ENCODE measurements at regions not wholly inside any gene's neighbourhood (a gene's known extent, or its start where the extent isn't known, plus 50 kb on each side); places are given as distances from the start of the nearest gene placed in this dataset.

DNA sequence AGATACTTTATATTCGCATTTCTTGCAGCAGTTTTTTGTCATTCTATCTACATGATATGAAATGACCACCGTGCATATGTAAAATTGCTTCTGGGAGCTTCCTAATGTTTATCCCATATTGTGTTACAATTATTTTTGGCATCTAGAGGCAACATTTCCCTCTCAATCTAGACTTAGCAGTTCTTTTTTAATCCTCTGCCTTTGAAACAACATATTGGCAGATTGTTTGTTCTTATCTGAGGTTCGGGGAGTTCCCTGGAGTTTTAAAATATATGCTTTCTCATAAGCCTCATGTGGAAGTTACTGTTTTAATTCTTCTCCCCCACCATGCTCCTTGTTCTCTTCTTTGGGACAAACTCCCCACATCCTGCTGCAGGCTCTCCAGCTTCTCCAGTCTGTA, 130.1 kb upstream of the SLC10A2 start:
- Histone ChIP-seq H3K27ac (ENCODE audit: low read length) (no peak overlapping the region), H3K36me3 (replicated peaks; ENCODE audit: low read depth, low read length) (no peaks in the 10 kb centered on the region), H3K4me2 (ENCODE audit: low read length) (no peak overlapping the region), H3K9me3 (ENCODE audit: insufficient read depth, low read length) (peaks cover 4% of the 10 kb centered on the region; the same call in 1 of the 2 replicates), H2AFZ (ENCODE audit: low read depth, low read length) (no peak overlapping the region), H3K4me1 (ENCODE audit: low read length) (no peaks in the 10 kb centered on the region), H3K4me3 (ENCODE audit: low read length) (no peak overlapping the region), H3K9ac (ENCODE audit: low read length) (no peak overlapping the region), H4K20me1 (ENCODE audit: insufficient read depth, low read length) (no peaks in the 10 kb centered on the region), H3K27me3 (ENCODE audit: low read depth, low read length) (no peaks in the 10 kb centered on the region), H3K79me2 (ENCODE audit: low read length) (no peaks in the 10 kb centered on the region)
- no peak for TF ChIP-seq EZH2phosphoT487 (IDR thresholded peaks at IDR 0.05; ENCODE audit: low read depth)
- TF ChIP-seq, protein P1, sequence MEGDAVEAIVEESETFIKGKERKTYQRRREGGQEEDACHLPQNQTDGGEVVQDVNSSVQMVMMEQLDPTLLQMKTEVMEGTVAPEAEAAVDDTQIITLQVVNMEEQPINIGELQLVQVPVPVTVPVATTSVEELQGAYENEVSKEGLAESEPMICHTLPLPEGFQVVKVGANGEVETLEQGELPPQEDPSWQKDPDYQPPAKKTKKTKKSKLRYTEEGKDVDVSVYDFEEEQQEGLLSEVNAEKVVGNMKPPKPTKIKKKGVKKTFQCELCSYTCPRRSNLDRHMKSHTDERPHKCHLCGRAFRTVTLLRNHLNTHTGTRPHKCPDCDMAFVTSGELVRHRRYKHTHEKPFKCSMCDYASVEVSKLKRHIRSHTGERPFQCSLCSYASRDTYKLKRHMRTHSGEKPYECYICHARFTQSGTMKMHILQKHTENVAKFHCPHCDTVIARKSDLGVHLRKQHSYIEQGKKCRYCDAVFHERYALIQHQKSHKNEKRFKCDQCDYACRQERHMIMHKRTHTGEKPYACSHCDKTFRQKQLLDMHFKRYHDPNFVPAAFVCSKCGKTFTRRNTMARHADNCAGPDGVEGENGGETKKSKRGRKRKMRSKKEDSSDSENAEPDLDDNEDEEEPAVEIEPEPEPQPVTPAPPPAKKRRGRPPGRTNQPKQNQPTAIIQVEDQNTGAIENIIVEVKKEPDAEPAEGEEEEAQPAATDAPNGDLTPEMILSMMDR (IDR thresholded peaks at IDR 0.05; ENCODE audit: low read depth, low read length): no peak

DNA sequence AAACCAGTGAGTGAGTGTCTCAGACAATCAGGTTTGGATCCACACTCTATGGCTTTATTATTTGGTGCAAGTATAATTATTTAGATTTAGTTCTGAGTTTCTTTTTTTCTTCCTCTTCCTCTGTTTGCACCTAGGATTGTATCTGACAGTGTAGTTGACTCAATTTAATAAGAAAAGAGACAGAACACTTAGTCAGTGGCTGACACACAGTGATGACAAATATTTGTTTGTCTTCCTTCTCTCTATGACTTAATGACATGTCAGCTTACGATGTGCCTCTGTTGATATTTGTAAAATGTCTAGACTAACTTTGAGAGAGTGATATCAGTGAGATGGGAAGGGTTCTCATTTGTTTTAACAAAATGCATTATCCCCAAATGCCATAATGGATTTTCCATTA, 129.5 kb upstream of the SLC10A2 start:
- TF ChIP-seq EZH2phosphoT487 (IDR thresholded peaks at IDR 0.05; ENCODE audit: low read depth): no peak
- TF ChIP-seq, protein P1 (IDR thresholded peaks at IDR 0.05; ENCODE audit: low read depth, low read length): no peak
- H3K4me1 ChIP-seq (ENCODE audit: low read length): no peaks in the 10 kb centered on the region
- no peak overlapping the region for H2AFZ ChIP-seq (ENCODE audit: low read depth, low read length)
- peaks cover 4% of the 10 kb centered on the region; the same call in 1 of the 2 replicates for H3K9me3 ChIP-seq (ENCODE audit: insufficient read depth, low read length)
- no peak overlapping the region for H3K4me3 ChIP-seq (ENCODE audit: low read length)
- H4K20me1 ChIP-seq (ENCODE audit: insufficient read depth, low read length): no peaks in the 10 kb centered on the region
- H3K4me2 ChIP-seq (ENCODE audit: low read length): no peak overlapping the region
- no peaks in the 10 kb centered on the region for H3K79me2 ChIP-seq (ENCODE audit: low read length)
- H3K27ac ChIP-seq (ENCODE audit: low read length): no peak overlapping the region
- no peak overlapping the region for H3K9ac ChIP-seq (ENCODE audit: low read length)
- no peaks in the 10 kb centered on the region for H3K36me3 ChIP-seq (replicated peaks; ENCODE audit: low read depth, low read length)
- H3K27me3 ChIP-seq (ENCODE audit: low read depth, low read length): no peaks in the 10 kb centered on the region

DNA sequence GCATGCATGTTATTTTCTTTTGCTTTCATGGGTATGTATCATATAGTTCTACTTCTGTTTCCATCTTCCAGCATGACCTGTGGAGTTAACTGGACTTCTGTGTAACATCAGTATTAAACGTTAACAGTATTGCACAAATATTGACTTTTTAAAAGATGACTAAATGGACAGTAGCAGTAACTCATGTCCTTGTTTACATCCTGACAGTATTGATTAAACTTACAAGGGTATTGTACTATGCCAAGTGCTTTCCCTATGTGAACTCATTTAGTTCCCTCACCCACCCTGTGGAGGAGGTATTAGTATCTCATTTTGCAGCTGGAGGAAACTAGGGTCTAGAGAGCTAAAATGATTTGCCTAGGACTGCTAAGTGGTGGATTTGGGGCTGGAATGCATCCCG, 128.7 kb upstream of the SLC10A2 start:
- Histone ChIP-seq H3K4me1 (ENCODE audit: low read length) (no peaks in the 10 kb centered on the region), H3K9ac (ENCODE audit: low read length) (no peak overlapping the region), H3K27ac (ENCODE audit: low read length) (no peak overlapping the region), H4K20me1 (ENCODE audit: insufficient read depth, low read length) (no peaks in the 10 kb centered on the region), H3K79me2 (ENCODE audit: low read length) (no peaks in the 10 kb centered on the region), H3K4me2 (ENCODE audit: low read length) (no peak overlapping the region), H3K9me3 (ENCODE audit: insufficient read depth, low read length) (peaks cover 4% of the 10 kb centered on the region; the same call in 1 of the 2 replicates), H3K36me3 (replicated peaks; ENCODE audit: low read depth, low read length) (no peaks in the 10 kb centered on the region), H3K27me3 (ENCODE audit: low read depth, low read length) (no peaks in the 10 kb centered on the region), H2AFZ (ENCODE audit: low read depth, low read length) (no peak overlapping the region), H3K4me3 (ENCODE audit: low read length) (no peak overlapping the region)
- TF ChIP-seq, protein P1 (IDR thresholded peaks at IDR 0.05; ENCODE audit: low read depth, low read length): no peak
- no peak for TF ChIP-seq EZH2phosphoT487 (IDR thresholded peaks at IDR 0.05; ENCODE audit: low read depth)

DNA sequence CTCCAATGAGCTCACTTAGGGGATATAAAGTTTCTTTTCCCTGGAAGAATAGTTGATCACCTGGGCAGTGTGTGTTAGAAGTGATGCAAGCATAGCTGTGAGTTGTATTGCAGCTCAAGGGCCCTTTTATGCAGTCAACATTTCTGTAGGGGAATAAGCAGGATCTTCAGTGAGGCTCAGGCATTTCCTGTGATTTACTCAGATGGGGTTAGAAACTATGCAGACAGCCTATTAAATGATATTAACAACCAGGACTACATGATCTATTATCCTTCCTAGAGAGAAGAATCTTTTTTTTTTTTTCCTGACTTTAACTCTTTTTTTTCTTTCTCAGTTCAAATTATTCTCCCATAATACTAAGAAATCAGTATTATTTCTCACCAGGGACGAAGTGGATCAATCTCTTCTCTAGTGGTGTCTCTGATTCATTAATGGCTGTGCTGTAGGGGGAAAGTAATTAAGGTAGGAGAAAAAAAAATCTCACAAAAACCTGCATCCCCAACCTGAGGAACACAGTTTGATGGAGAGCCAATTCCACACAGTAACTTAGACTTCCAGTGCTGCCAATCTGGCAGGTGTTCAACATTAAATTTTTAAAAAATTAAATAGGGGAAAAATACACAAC, 126.4 kb upstream of the SLC10A2 start:
- H3K9ac ChIP-seq (ENCODE audit: low read length): no peak overlapping the region
- no peaks in the 10 kb centered on the region for H3K36me3 ChIP-seq (replicated peaks; ENCODE audit: low read depth, low read length)
- no peaks in the 10 kb centered on the region for H3K79me2 ChIP-seq (ENCODE audit: low read length)
- no peaks in the 10 kb centered on the region for H3K4me1 ChIP-seq (ENCODE audit: low read length)
- H3K27ac ChIP-seq (ENCODE audit: low read length): no peak overlapping the region
- H4K20me1 ChIP-seq (ENCODE audit: insufficient read depth, low read length): no peaks in the 10 kb centered on the region
- H3K9me3 ChIP-seq (ENCODE audit: insufficient read depth, low read length): no peaks in the 10 kb centered on the region
- H3K4me2 ChIP-seq (ENCODE audit: low read length): no peak overlapping the region
- no peak for TF ChIP-seq EZH2phosphoT487 (IDR thresholded peaks at IDR 0.05; ENCODE audit: low read depth)
- TF ChIP-seq, protein P1 (IDR thresholded peaks at IDR 0.05; ENCODE audit: low read depth, low read length): no peak
- no peak overlapping the region for H3K4me3 ChIP-seq (ENCODE audit: low read length)
- H2AFZ ChIP-seq (ENCODE audit: low read depth, low read length): no peak overlapping the region
- no peaks in the 10 kb centered on the region for H3K27me3 ChIP-seq (ENCODE audit: low read depth, low read length)

All from OCI-LY3 (cell line).